ENCODE measurements at regions not wholly inside any gene's neighbourhood (a gene's known extent, or its start where the extent isn't known, plus 50 kb on each side); places are given as distances from the start of the nearest gene placed in this dataset.

DNA sequence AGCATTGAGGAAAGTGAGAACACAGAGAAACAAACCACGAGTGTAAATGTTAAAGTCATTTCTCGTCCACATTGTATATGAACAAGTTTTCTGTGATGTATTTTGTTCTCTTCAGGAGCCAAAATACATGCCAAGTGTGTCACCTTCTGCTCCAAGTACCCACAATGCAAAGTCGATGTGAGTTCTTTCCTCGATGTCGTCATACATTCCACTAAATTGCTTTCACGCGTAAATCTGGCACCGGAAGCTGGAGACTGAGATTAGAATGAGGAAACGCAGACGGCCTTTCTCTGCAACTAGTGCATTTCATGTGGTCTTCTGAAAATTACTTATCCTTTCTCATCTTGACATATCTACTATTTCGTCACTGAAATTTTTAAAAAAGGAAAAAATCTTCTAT is 118.5 kb upstream of the SALL3 start:
- peaks cover 0 to 4% of the 10 kb centered on the region in 2 donors for H3K27me3 ChIP-seq (ENCODE audit: control insufficient read depth in 1 of 2, insufficient read depth in 2 of 2, low read length in 2 of 2)
- no peaks in the 10 kb centered on the region for H3K9me3 ChIP-seq (ENCODE audit: control insufficient read depth in 1 of 2, low read length in 2 of 2)
- H3K4me3 ChIP-seq (ENCODE audit: low read depth in 1 of 2, low read length in 2 of 2): no peak overlapping the region
- H3K9ac ChIP-seq (ENCODE audit: low read depth in 1 of 2, low read length in 2 of 2): no peak overlapping the region
- H3K4me1 ChIP-seq (ENCODE audit: control insufficient read depth in 1 of 2, insufficient read depth in 2 of 2, low read length in 2 of 2): no peaks in the 10 kb centered on the region
- H3K27ac ChIP-seq (ENCODE audit: low read depth, low read length): no peak overlapping the region
- H3K36me3 ChIP-seq (ENCODE audit: control insufficient read depth in 1 of 2, insufficient read depth in 2 of 2, low read length in 2 of 2): no peaks in the 10 kb centered on the region

DNA sequence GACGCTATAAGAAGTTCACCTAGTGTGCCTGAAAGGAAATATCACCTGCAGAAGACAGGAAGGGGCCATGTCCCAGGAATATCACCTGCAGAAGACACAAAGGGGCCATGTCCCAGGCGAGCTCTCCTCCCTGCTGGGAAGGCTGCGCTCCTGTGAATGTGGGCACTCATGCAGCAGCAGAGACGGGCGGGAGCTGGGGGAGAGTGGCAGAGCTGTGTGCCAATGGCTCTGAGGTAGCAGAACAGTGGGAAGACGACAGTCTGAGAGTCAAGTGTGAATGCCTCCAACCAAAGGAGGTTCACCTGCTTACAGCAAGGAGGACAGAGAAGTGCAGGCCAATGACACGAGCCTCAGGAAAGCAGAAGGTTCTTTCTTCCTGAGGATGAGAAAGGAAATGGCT is 117.9 kb upstream of the SALL3 start:
- no peaks in the 10 kb centered on the region for H3K9me3 ChIP-seq (ENCODE audit: control insufficient read depth in 1 of 2, low read length in 2 of 2)

DNA sequence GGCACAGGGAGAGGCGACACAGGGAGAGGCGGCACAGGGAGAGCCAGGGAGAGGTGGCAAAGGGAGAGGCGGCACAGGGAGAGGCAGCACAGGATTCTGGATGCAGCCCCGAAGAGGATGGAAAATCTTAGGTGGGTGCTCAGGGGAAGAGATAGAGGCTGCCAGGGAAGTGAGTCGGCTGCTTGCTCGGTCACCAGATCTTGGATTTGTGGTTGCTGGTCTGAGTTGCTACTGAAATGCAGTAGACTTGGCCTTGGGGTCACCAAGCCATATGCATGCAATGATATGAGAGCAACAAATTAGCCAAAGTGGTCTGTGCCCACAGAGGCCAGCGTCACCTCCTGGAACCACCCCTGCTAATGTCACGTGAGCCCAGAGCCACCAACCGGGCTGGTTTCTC is 117.2 kb upstream of the SALL3 start:
- Histone ChIP-seq H3K4me1 (ENCODE audit: control insufficient read depth in 1 of 2, insufficient read depth in 2 of 2, low read length in 2 of 2) (no peaks in the 10 kb centered on the region), H3K9me3 (ENCODE audit: control insufficient read depth in 1 of 2, low read length in 2 of 2) (no peaks in the 10 kb centered on the region), H3K27ac (ENCODE audit: low read depth, low read length) (no peak overlapping the region), H3K9ac (ENCODE audit: low read depth in 1 of 2, low read length in 2 of 2) (no peak overlapping the region), H3K36me3 (ENCODE audit: control insufficient read depth in 1 of 2, insufficient read depth in 2 of 2, low read length in 2 of 2) (no peaks in the 10 kb centered on the region), H3K27me3 (ENCODE audit: control insufficient read depth in 1 of 2, insufficient read depth in 2 of 2, low read length in 2 of 2) (peaks cover 0 to 4% of the 10 kb centered on the region in 2 donors), H3K4me3 (ENCODE audit: low read depth in 1 of 2, low read length in 2 of 2) (no peak overlapping the region)

More for the DNA sequence above, 117.9 kb upstream of the SALL3 start:
- Histone ChIP-seq H3K4me3 (ENCODE audit: low read depth in 1 of 2, low read length in 2 of 2) (no peak overlapping the region), H3K27me3 (ENCODE audit: control insufficient read depth in 1 of 2, insufficient read depth in 2 of 2, low read length in 2 of 2) (peaks cover 0 to 4% of the 10 kb centered on the region in 2 donors), H3K27ac (ENCODE audit: low read depth, low read length) (no peak overlapping the region), H3K9ac (ENCODE audit: low read depth in 1 of 2, low read length in 2 of 2) (no peak overlapping the region), H3K4me1 (ENCODE audit: control insufficient read depth in 1 of 2, insufficient read depth in 2 of 2, low read length in 2 of 2) (no peaks in the 10 kb centered on the region), H3K36me3 (ENCODE audit: control insufficient read depth in 1 of 2, insufficient read depth in 2 of 2, low read length in 2 of 2) (no peaks in the 10 kb centered on the region)

DNA sequence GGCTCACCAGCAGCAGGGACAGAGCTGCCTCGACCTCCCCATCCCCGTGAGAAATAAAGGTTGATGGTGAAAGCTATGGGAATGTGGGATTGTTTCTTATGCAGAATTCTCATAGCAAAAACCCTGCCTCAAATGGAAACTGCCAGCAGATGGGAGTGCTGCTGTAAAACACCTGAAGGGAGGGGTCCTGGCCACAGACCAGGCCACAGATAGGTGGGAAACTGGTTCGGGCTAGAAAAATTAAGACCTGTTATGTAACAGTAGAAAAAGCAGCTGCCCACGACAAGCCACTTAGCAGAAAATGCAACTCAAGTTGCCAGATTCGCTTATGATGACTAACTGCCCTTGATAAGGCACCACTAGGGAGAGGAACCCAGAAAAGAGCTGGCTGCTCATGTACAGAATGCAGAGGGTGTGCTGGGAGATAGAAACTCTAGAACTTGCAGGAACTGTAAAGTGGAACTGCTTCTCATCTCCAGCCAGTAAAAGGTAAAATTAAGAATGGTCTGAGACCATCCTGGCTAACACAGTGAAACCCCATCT is 114.5 kb upstream of the SALL3 start:
- Histone ChIP-seq H3K9ac (ENCODE audit: low read depth in 1 of 2, low read length in 2 of 2) (no peak overlapping the region), H3K4me3 (ENCODE audit: low read depth in 1 of 2, low read length in 2 of 2) (no peak overlapping the region), H3K9me3 (ENCODE audit: control insufficient read depth in 1 of 2, low read length in 2 of 2) (no peaks in the 10 kb centered on the region), H3K4me1 (ENCODE audit: control insufficient read depth in 1 of 2, insufficient read depth in 2 of 2, low read length in 2 of 2) (no peaks in the 10 kb centered on the region), H3K27me3 (ENCODE audit: control insufficient read depth in 1 of 2, insufficient read depth in 2 of 2, low read length in 2 of 2) (no peaks in the 10 kb centered on the region), H3K27ac (ENCODE audit: low read depth, low read length) (no peak overlapping the region), H3K36me3 (ENCODE audit: control insufficient read depth in 1 of 2, insufficient read depth in 2 of 2, low read length in 2 of 2) (no peaks in the 10 kb centered on the region)

- Histone ChIP-seq H3K9me3 (ENCODE audit: control insufficient read depth in 1 of 2, low read length in 2 of 2) (no peaks in the 10 kb centered on the region), H3K4me3 (ENCODE audit: low read depth in 1 of 2, low read length in 2 of 2) (no peak overlapping the region), H3K27me3 (ENCODE audit: control insufficient read depth in 1 of 2, insufficient read depth in 2 of 2, low read length in 2 of 2) (no peaks in the 10 kb centered on the region), H3K27ac (ENCODE audit: low read depth, low read length) (no peak overlapping the region), H3K4me1 (ENCODE audit: control insufficient read depth in 1 of 2, insufficient read depth in 2 of 2, low read length in 2 of 2) (no peaks in the 10 kb centered on the region), H3K36me3 (ENCODE audit: control insufficient read depth in 1 of 2, insufficient read depth in 2 of 2, low read length in 2 of 2) (no peaks in the 10 kb centered on the region), H3K9ac (ENCODE audit: low read depth in 1 of 2, low read length in 2 of 2) (no peak overlapping the region)
These were observed 113.8 kb upstream of the SALL3 start for GRCh38 chr18:78865771-78866310.

- Histone ChIP-seq H3K4me1 (ENCODE audit: control insufficient read depth in 1 of 2, insufficient read depth in 2 of 2, low read length in 2 of 2) (no peaks in the 10 kb centered on the region), H3K27ac (ENCODE audit: low read depth, low read length) (no peak overlapping the region), H3K36me3 (ENCODE audit: control insufficient read depth in 1 of 2, insufficient read depth in 2 of 2, low read length in 2 of 2) (no peaks in the 10 kb centered on the region), H3K9me3 (ENCODE audit: control insufficient read depth in 1 of 2, low read length in 2 of 2) (no peaks in the 10 kb centered on the region), H3K27me3 (ENCODE audit: control insufficient read depth in 1 of 2, insufficient read depth in 2 of 2, low read length in 2 of 2) (no peaks in the 10 kb centered on the region), H3K9ac (ENCODE audit: low read depth in 1 of 2, low read length in 2 of 2) (no peak overlapping the region), H3K4me3 (ENCODE audit: low read depth in 1 of 2, low read length in 2 of 2) (no peak overlapping the region)
These were observed 112.5 kb upstream of the SALL3 start for GRCh38 chr18:78867131-78867530.

- Histone ChIP-seq H3K4me1 (ENCODE audit: control insufficient read depth in 1 of 2, insufficient read depth in 2 of 2, low read length in 2 of 2) (no peaks in the 10 kb centered on the region), H3K27me3 (ENCODE audit: control insufficient read depth in 1 of 2, insufficient read depth in 2 of 2, low read length in 2 of 2) (no peaks in the 10 kb centered on the region), H3K27ac (ENCODE audit: low read depth, low read length) (no peak overlapping the region), H3K4me3 (ENCODE audit: low read depth in 1 of 2, low read length in 2 of 2) (no peak overlapping the region), H3K9ac (ENCODE audit: low read depth in 1 of 2, low read length in 2 of 2) (no peak overlapping the region), H3K9me3 (ENCODE audit: control insufficient read depth in 1 of 2, low read length in 2 of 2) (no peaks in the 10 kb centered on the region), H3K36me3 (ENCODE audit: control insufficient read depth in 1 of 2, insufficient read depth in 2 of 2, low read length in 2 of 2) (no peaks in the 10 kb centered on the region)
These were observed 111.0 kb upstream of the SALL3 start for GRCh38 chr18:78868330-78869316.

- Histone ChIP-seq H3K36me3 (ENCODE audit: control insufficient read depth in 1 of 2, insufficient read depth in 2 of 2, low read length in 2 of 2) (no peaks in the 10 kb centered on the region), H3K9me3 (ENCODE audit: control insufficient read depth in 1 of 2, low read length in 2 of 2) (no peaks in the 10 kb centered on the region), H3K9ac (ENCODE audit: low read depth in 1 of 2, low read length in 2 of 2) (no peak overlapping the region), H3K27me3 (ENCODE audit: control insufficient read depth in 1 of 2, insufficient read depth in 2 of 2, low read length in 2 of 2) (no peaks in the 10 kb centered on the region), H3K4me3 (ENCODE audit: low read depth in 1 of 2, low read length in 2 of 2) (no peak overlapping the region), H3K4me1 (ENCODE audit: control insufficient read depth in 1 of 2, insufficient read depth in 2 of 2, low read length in 2 of 2) (no peaks in the 10 kb centered on the region), H3K27ac (ENCODE audit: low read depth, low read length) (no peak overlapping the region)
These were observed 108.0 kb upstream of the SALL3 start for GRCh38 chr18:78871618-78872017.

DNA sequence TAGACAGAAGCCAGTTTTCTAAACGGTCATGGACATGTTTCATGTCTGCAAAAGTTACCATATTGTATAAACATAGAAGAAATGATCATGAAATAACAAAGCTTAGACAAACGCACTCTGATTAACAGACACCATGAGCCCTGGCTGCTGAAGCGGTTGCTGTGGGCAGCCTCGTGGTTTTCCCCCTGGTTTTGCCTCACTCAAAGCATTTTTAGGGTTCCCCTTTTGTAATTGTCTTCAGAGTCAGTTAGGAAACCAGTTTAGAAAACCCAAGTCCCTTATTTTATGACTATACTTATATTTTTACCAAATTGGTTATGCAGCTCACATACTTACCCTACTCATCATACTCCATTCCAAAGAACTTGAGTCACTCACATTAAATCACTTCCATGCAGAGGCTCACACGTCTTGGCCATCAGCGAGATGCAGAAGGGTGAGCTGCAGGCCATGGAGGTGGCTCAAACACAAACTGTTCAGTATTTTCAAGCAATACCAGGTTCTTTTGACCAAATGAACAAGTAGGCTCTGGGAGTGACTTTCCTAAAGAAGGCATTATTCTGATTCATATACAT is 105.6 kb upstream of the SALL3 start:
- no peaks in the 10 kb centered on the region for H3K9me3 ChIP-seq (ENCODE audit: control insufficient read depth in 1 of 2, low read length in 2 of 2)
- H3K4me1 ChIP-seq (ENCODE audit: control insufficient read depth in 1 of 2, insufficient read depth in 2 of 2, low read length in 2 of 2): no peaks in the 10 kb centered on the region
- no peaks in the 10 kb centered on the region for H3K27me3 ChIP-seq (ENCODE audit: control insufficient read depth in 1 of 2, insufficient read depth in 2 of 2, low read length in 2 of 2)
- H3K36me3 ChIP-seq (ENCODE audit: control insufficient read depth in 1 of 2, insufficient read depth in 2 of 2, low read length in 2 of 2): no peaks in the 10 kb centered on the region
- H3K4me3 ChIP-seq (ENCODE audit: low read depth in 1 of 2, low read length in 2 of 2): no peak overlapping the region
- no peak overlapping the region for H3K27ac ChIP-seq (ENCODE audit: low read depth, low read length)
- no peak overlapping the region for H3K9ac ChIP-seq (ENCODE audit: low read depth in 1 of 2, low read length in 2 of 2)

All from duodenal mucosa (tissue), 2 donors.